Ovary (tissue), 3 donors: ENCODE measurements at regions not wholly inside any gene's neighbourhood (a gene's known extent, or its start where the extent isn't known, plus 50 kb on each side); places are given as distances from the start of the nearest gene placed in this dataset.

ENCODE experiments used
- CTCF ChIP-seq, 3 donors: fragments of 450-650 bp in 2 of 3; fragments of 200-600 bp in 1 of 3; IDR thresholded peaks; one replicate each; pipeline versions ENCODE4 v1.5.1 to v1.8.0; 2016 to 2022; ENCODE audit warnings: antibody characterized with exemption in 3 of 3, mild to moderate bottlenecking in 1 of 3
- EP300 ChIP-seq: sonication (generic); formaldehyde crosslinking; IDR thresholded peaks from one replicate; pipeline ENCODE4 v1.6.1; 2017; ENCODE audit warnings: antibody characterized with exemption
- POLR2A ChIP-seq: fragments of 450-650 bp; IDR thresholded peaks from one replicate; pipeline ENCODE4 v1.6.1; 2017; ENCODE audit warnings: antibody characterized with exemption, mild to moderate bottlenecking, moderate library complexity
- donor health status: DM: no; HTN: no; CAD: no.

GRCh38 chr3:29083081-29083480 lies 197.8 kb upstream of the RBMS3 start:
- TF ChIP-seq CTCF (IDR thresholded peaks at IDR 0.05) = no peak
- TF ChIP-seq POLR2A = no peak
- no peak for TF ChIP-seq EP300
